ENCODE measurements at regions not wholly inside any gene's neighbourhood (a gene's known extent, or its start where the extent isn't known, plus 50 kb on each side); places are given as distances from the start of the nearest gene placed in this dataset.

- H3K4me3 ChIP-seq: no peak overlapping the region
- no peak overlapping the region for H3K27ac ChIP-seq
- intact Hi-C loops (cut with DNase I): no loop called here
- H3K4me1 ChIP-seq: no peaks in the 10 kb centered on the region
- no peaks in the 10 kb centered on the region for H3K27me3 ChIP-seq
- H3K9me3 ChIP-seq: no peaks in the 10 kb centered on the region
- DNase-seq (ENCODE audit: extremely low spot score in 2 of 2): no peak
- no peaks in the 10 kb centered on the region for H3K36me3 ChIP-seq
- no peak for TF ChIP-seq POLR2A (IDR thresholded peaks at IDR 0.05)
- TF ChIP-seq POLR2AphosphoS5 (IDR thresholded peaks at IDR 0.05; ENCODE audit: insufficient read depth in 1 of 2, low read depth in 1 of 2): no peak
- TF ChIP-seq CTCF (IDR thresholded peaks at IDR 0.05): no peak
Observed at GRCh38 chrX:42414057-42414456, 363.9 kb downstream of the PPP1R2C start.

- DNase-seq (ENCODE audit: extremely low spot score in 2 of 2): no peak
- Histone ChIP-seq H3K4me3 (no peak overlapping the region), H3K27me3 (no peaks in the 10 kb centered on the region), H3K36me3 (no peaks in the 10 kb centered on the region), H3K4me1 (no peaks in the 10 kb centered on the region), H3K9me3 (no peaks in the 10 kb centered on the region), H3K27ac (no peak overlapping the region)
- intact Hi-C loops (cut with DNase I): no loop called here
- TF ChIP-seq POLR2AphosphoS5 (IDR thresholded peaks at IDR 0.05; ENCODE audit: insufficient read depth in 1 of 2, low read depth in 1 of 2): no peak
- TF ChIP-seq CTCF (IDR thresholded peaks at IDR 0.05): no peak
Observed at GRCh38 chrX:42399632-42400024, 378.3 kb downstream of the PPP1R2C start.

- no peaks in the 10 kb centered on the region for H3K36me3 ChIP-seq
- TF ChIP-seq CTCF (IDR thresholded peaks at IDR 0.05) (no peak), POLR2AphosphoS5 (IDR thresholded peaks at IDR 0.05; ENCODE audit: insufficient read depth in 1 of 2, low read depth in 1 of 2) (no peak), POLR2A (IDR thresholded peaks at IDR 0.05) (no peak)
- H3K9me3 ChIP-seq: no peaks in the 10 kb centered on the region
- no peak for DNase-seq (ENCODE audit: extremely low spot score in 2 of 2)
- intact Hi-C loops (cut with DNase I): no loop called here
- no peaks in the 10 kb centered on the region for H3K27me3 ChIP-seq
- H3K4me3 ChIP-seq: no peak overlapping the region
- H3K27ac ChIP-seq: no peak overlapping the region
- H3K4me1 ChIP-seq: no peaks in the 10 kb centered on the region
Observed at GRCh38 chrX:42398967-42399631, 378.9 kb downstream of the PPP1R2C start.

GRCh38 chrX:42396136-42396535 lies 381.8 kb downstream of the PPP1R2C start:
- DNase-seq (ENCODE audit: extremely low spot score in 2 of 2): no peak
- Histone ChIP-seq H3K4me3 (no peak overlapping the region), H3K36me3 (no peaks in the 10 kb centered on the region), H3K9me3 (no peaks in the 10 kb centered on the region), H3K27me3 (no peaks in the 10 kb centered on the region), H3K27ac (no peak overlapping the region), H3K4me1 (no peaks in the 10 kb centered on the region)
- intact Hi-C loops (cut with DNase I): no loop called here
- TF ChIP-seq POLR2A (IDR thresholded peaks at IDR 0.05): no peak
- no peak for TF ChIP-seq POLR2AphosphoS5 (IDR thresholded peaks at IDR 0.05; ENCODE audit: insufficient read depth in 1 of 2, low read depth in 1 of 2)
- no peak for TF ChIP-seq CTCF (IDR thresholded peaks at IDR 0.05)

- no peak for DNase-seq (ENCODE audit: extremely low spot score in 2 of 2)
- TF ChIP-seq CTCF (IDR thresholded peaks at IDR 0.05) (no peak), POLR2A (IDR thresholded peaks at IDR 0.05) (no peak), POLR2AphosphoS5 (IDR thresholded peaks at IDR 0.05; ENCODE audit: insufficient read depth in 1 of 2, low read depth in 1 of 2) (no peak)
- H3K4me1 ChIP-seq: no peaks in the 10 kb centered on the region
- H3K36me3 ChIP-seq: no peaks in the 10 kb centered on the region
- H3K27ac ChIP-seq: no peak overlapping the region
- H3K9me3 ChIP-seq: no peaks in the 10 kb centered on the region
- H3K4me3 ChIP-seq: no peak overlapping the region
- H3K27me3 ChIP-seq: no peaks in the 10 kb centered on the region
- intact Hi-C loops (cut with DNase I): no loop called here
Observed at GRCh38 chrX:42392846-42393245, 385.1 kb downstream of the PPP1R2C start.

Measured in vagina (tissue), 2 donors.